SH-SY5Y (cell line): ENCODE measurements at regions not wholly inside any gene's neighbourhood (a gene's known extent, or its start where the extent isn't known, plus 50 kb on each side); places are given as distances from the start of the nearest gene placed in this dataset.

ENCODE experiments used
- GATA2 ChIP-seq: IDR thresholded peaks from 2 replicates; pipeline ENCODE4 v1.6.1; 2011; ENCODE audit warnings: mild to moderate bottlenecking, low read depth, low read length
- GATA3 ChIP-seq: IDR thresholded peaks from 2 replicates; pipeline ENCODE4 v1.6.1; 2011; ENCODE audit warnings: low read depth, mild to moderate bottlenecking, low read length, moderate library complexity

GRCh38 chr11:115919341-115920091 lies 415.3 kb upstream of the CADM1 start:
- TF ChIP-seq GATA3 (no peak), GATA2 (no peak)

GRCh38 chr11:115918576-115918975 lies 414.4 kb upstream of the CADM1 start:
- TF ChIP-seq GATA2 (no peak), GATA3 (no peak)

- TF ChIP-seq GATA3 = no peak
- TF ChIP-seq GATA2 = no peak
Observed at GRCh38 chr11:115916608-115917007, 412.4 kb upstream of the CADM1 start.

- TF ChIP-seq GATA3 (no peak), GATA2 (no peak)
Observed at GRCh38 chr11:115912484-115912945, 408.3 kb upstream of the CADM1 start.

GRCh38 chr11:115911613-115912346 lies 407.6 kb upstream of the CADM1 start:
- no peak; the same call in 1 of the 2 replicates for TF ChIP-seq GATA2

- TF ChIP-seq GATA2 = no peak
- TF ChIP-seq GATA3 = no peak
Observed at GRCh38 chr11:115910379-115910778, 406.2 kb upstream of the CADM1 start.

GRCh38 chr11:115906171-115906570 lies 402.0 kb upstream of the CADM1 start:
- TF ChIP-seq GATA3 = no peak
- no peak for TF ChIP-seq GATA2

- TF ChIP-seq GATA2 (no peak), GATA3 (no peak)
Observed at GRCh38 chr11:115905341-115906000, 401.3 kb upstream of the CADM1 start.

GRCh38 chr11:115903179-115903578 lies 399.0 kb upstream of the CADM1 start:
- TF ChIP-seq GATA2 = no peak
- no peak for TF ChIP-seq GATA3

GRCh38 chr11:115901069-115901468 lies 396.9 kb upstream of the CADM1 start:
- TF ChIP-seq GATA3 = no peak
- TF ChIP-seq GATA2 = no peak

GRCh38 chr11:115900111-115900510 lies 395.9 kb upstream of the CADM1 start:
- TF ChIP-seq GATA2 = no peak

GRCh38 chr11:115897707-115898106 lies 393.5 kb upstream of the CADM1 start:
- no peak for TF ChIP-seq GATA3
- TF ChIP-seq GATA2 = no peak

- no peak for TF ChIP-seq GATA2
- no peak for TF ChIP-seq GATA3
Observed at GRCh38 chr11:115896084-115896483, 391.9 kb upstream of the CADM1 start.

GRCh38 chr11:115895594-115895993 lies 391.4 kb upstream of the CADM1 start:
- no peak for TF ChIP-seq GATA2
- TF ChIP-seq GATA3 = no peak

GRCh38 chr11:115894176-115894575 lies 390.0 kb upstream of the CADM1 start:
- TF ChIP-seq GATA2 = no peak
- TF ChIP-seq GATA3 = no peak
